Astrocyte of the spinal cord (primary cell): ENCODE measurements at regions not wholly inside any gene's neighbourhood (a gene's known extent, or its start where the extent isn't known, plus 50 kb on each side); places are given as distances from the start of the nearest gene placed in this dataset.

Experiments
- DNase-seq: peaks from one replicate; pipeline ENCODE4 v3.0.0; 2011; ENCODE audit warnings: low read depth, low spot score
- H3K4me3 ChIP-seq: 2 replicates; pipeline ENCODE4 v1.5.1; 2011; ENCODE audit warnings: low read depth, mild to moderate bottlenecking, low read length, moderate library complexity
- in situ Hi-C: cut with HindIII; loops from 2 replicates; pipeline ENCODE4 v1.10.0; 2017; ENCODE audit warnings: low sequenced_read_pairs
- TF ChIP-seq, protein P1 (sequence below): IDR thresholded peaks from 2 replicates; pipeline ENCODE4 v1.5.1; 2012; ENCODE audit warnings: low read depth, mild to moderate bottlenecking, low read length, inconsistent platforms

DNA sequence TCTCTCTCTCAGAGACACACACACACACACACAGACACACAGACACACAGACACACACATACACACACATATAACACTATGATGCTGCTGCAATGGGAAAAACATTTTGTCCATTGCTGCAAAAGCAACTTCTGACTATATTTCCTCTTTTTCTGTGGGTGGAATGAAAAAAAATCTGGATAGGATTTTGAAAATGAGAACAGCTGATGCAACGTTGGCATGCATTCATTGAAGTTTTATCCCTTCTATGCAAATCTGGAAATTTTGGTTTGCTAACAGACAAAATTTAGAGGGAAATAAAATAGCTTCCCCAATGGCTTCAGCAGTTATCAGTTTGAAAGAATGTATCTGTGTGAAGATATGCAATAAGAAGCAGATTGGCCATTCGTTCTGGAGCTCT lies 763.4 kb upstream of the GRM7 start:
- in situ Hi-C loops, result no loop called here
- no peak overlapping the region for H3K4me3 ChIP-seq
- DNase-seq, result no peak
- TF ChIP-seq, protein P1, sequence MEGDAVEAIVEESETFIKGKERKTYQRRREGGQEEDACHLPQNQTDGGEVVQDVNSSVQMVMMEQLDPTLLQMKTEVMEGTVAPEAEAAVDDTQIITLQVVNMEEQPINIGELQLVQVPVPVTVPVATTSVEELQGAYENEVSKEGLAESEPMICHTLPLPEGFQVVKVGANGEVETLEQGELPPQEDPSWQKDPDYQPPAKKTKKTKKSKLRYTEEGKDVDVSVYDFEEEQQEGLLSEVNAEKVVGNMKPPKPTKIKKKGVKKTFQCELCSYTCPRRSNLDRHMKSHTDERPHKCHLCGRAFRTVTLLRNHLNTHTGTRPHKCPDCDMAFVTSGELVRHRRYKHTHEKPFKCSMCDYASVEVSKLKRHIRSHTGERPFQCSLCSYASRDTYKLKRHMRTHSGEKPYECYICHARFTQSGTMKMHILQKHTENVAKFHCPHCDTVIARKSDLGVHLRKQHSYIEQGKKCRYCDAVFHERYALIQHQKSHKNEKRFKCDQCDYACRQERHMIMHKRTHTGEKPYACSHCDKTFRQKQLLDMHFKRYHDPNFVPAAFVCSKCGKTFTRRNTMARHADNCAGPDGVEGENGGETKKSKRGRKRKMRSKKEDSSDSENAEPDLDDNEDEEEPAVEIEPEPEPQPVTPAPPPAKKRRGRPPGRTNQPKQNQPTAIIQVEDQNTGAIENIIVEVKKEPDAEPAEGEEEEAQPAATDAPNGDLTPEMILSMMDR, result no peak

DNA sequence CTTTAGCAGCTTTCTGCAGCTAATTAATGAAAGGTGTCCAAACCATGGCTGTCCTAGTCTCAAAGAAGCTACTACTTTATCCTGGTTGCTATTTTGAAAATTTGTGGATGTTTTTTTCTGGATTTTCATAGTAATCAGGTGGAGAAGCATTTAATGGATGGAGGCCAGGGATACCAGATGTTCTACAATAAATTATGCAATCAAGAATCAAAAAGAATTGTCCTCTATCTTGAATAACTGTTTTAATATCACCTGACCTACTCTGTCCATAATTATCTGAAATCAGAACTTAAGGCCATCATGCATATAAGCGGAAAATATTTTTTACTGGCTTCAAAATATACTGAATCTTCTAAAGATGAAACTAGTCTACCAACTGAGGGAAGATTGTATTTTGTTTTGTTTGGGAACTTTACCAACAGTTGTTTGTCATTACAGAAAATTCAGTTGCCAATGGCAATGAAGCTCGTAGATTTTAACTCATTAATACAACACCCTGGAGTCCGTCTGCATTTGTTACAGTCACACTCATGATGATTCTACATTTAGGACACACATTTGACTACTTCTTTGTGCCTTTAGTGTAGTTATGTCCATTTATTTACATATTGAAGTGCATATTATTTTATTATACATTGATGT lies 762.3 kb upstream of the GRM7 start:
- DNase-seq, result no peak
- TF ChIP-seq, protein P1, result no peak
- in situ Hi-C loops, result no loop called here
- H3K4me3 ChIP-seq, result no peak overlapping the region

DNA sequence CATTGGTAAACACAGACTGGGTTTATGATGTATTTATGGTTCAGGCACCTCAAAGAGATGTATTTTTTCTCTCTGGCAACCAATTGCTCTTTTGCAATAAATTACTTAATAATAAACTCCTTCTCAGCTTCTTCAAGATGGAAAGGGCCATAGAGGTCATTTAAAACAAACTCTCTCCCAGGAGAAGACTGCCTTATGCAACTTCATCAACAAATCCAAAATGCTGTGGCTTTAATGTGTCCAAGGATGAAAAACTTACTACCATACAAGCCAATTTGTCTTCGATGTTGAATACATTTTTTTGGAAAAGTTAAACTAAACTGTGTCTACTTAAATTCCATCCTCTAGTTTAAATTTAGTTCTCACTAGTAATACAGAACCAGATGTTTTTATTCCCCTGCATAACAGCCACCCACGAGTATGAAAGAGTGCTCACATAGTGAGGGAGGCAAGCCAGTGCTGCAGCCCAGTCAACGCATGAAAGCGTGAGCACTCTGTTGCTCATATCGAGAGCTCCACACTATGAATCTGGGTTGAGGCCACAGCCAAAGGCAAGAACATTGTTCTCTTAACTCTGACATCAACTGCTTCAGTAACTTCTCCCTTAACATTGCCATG lies 761.3 kb upstream of the GRM7 start:
- TF ChIP-seq, protein P1, result no peak
- DNase-seq, result no peak
- no peak overlapping the region for H3K4me3 ChIP-seq
- in situ Hi-C loops, result no loop called here

DNA sequence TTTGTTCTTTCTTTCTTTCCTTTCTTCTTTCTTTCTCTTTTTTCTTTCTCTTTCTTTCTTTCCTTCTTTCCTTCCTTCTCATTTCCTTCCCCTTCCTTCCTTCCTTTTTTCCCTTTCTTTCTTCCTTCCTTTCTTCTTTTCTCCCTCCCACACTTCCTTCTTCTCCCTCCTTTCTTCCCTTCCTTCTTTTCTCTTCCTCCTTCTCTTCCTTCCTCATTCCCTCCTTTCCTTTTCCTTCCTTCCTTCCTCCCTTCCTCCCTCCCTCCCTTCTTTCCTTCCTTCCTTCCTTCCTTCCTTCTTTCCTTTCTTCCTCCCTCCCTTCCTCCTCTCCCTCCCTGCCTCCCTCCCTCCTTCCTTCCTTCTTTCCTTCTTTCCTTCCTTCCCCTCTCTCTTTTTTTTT lies 755.7 kb upstream of the GRM7 start:
- H3K4me3 ChIP-seq, result no peak overlapping the region
- no peak for DNase-seq
- TF ChIP-seq, protein P1, result no peak
- in situ Hi-C loops, result no loop called here

DNA sequence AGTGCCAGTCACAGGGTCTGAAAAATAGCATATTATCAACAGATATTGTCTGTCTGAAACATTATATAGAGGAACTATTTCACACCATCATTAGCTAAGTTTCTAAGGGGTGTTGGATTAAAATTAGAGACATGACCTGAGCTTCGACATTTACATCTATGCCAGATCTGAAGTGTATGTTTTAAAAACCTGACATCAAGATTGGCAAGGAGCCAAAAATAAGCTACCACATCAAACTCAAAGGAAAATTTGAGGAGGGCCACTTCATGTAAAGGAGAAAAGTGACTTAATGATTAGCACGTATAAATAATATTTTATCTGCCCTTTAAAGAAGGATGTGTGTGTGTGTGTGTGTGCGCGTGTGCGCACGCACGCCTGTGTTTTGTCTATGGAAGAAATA lies 752.0 kb upstream of the GRM7 start:
- no peak for DNase-seq
- no peak overlapping the region for H3K4me3 ChIP-seq
- TF ChIP-seq, protein P1, result no peak
- in situ Hi-C loops, result no loop called here

DNA sequence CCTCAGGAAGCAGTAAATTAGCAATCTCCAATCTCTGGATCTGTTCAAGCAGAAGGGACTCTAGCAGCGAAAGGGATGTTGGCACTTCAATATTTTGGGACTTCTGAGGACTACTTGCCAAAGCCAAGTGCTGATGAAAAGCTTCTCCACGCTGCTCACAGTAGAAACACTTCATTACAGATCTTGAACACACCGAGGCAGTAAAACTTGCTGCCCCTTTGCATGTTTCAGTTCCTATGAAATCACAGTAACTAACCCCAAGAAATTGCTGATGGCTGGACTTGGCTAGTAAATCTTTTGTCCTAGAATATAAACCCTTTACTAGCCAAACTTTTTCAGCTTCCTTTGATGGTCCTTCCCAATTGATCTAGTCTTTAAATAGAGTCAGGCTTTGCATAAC lies 750.5 kb upstream of the GRM7 start:
- in situ Hi-C loops, result no loop called here
- TF ChIP-seq, protein P1, result no peak
- no peak for DNase-seq
- H3K4me3 ChIP-seq, result no peak overlapping the region
